ENCODE measurements at regions not wholly inside any gene's neighbourhood (a gene's known extent, or its start where the extent isn't known, plus 50 kb on each side); places are given as distances from the start of the nearest gene placed in this dataset.

- Mint-ChIP-seq H3K4me1 (peaks cover 20% of the 10 kb centered on the region), H3K27me3 (ENCODE audit: insufficient read depth, low read depth, poor library complexity) (peaks cover 10% of the 10 kb centered on the region), H3K36me3 (ENCODE audit: low read depth) (no peaks in the 10 kb centered on the region), H3K27ac (no peak overlapping the region), H3K4me3 (no peak overlapping the region), H3K9me3 (no peaks in the 10 kb centered on the region)
- ATAC-seq (no peak), DNase-seq (ENCODE audit: low spot score) (no peak)
- no peaks in the 10 kb centered on the region for H3K9me2 ChIP-seq (ENCODE audit: insufficient read depth)
- H3K4me2 ChIP-seq, result no peak overlapping the region
- H3K36me3 ChIP-seq (ENCODE audit: insufficient read depth), result no peaks in the 10 kb centered on the region
- H3F3A ChIP-seq (replicated peaks; ENCODE audit: low read depth), result no peaks in the 10 kb centered on the region
- H2AFZ ChIP-seq, result no peak overlapping the region
- H3K27me3 ChIP-seq (ENCODE audit: insufficient read depth), result no peaks in the 10 kb centered on the region
- H3K4me3 ChIP-seq, result no peak overlapping the region
- H3K27ac ChIP-seq (ENCODE audit: low read depth), result no peak overlapping the region
- H3K4me1 ChIP-seq (ENCODE audit: insufficient read depth), result no peaks in the 10 kb centered on the region
- TF ChIP-seq EZH2phosphoT487 (IDR thresholded peaks at IDR 0.05; ENCODE audit: unreplicated experiment), result no peak
- TF ChIP-seq EZH2 (IDR thresholded peaks at IDR 0.05; ENCODE audit: low read depth, unreplicated experiment), result no peak
- no peak for TF ChIP-seq CREB1 (CRISPR knock-in tag; IDR thresholded peaks at IDR 0.05; ENCODE audit: low read depth)
- no peak for TF ChIP-seq JUNB (IDR thresholded peaks at IDR 0.05; ENCODE audit: unreplicated experiment)
- no peak for TF ChIP-seq ZNF331 (CRISPR knock-in tag; IDR thresholded peaks at IDR 0.05; ENCODE audit: low read depth)
- TF ChIP-seq POLR2AphosphoS5 (IDR thresholded peaks at IDR 0.05; ENCODE audit: low read depth), result no peak
- TF ChIP-seq, protein P1, sequence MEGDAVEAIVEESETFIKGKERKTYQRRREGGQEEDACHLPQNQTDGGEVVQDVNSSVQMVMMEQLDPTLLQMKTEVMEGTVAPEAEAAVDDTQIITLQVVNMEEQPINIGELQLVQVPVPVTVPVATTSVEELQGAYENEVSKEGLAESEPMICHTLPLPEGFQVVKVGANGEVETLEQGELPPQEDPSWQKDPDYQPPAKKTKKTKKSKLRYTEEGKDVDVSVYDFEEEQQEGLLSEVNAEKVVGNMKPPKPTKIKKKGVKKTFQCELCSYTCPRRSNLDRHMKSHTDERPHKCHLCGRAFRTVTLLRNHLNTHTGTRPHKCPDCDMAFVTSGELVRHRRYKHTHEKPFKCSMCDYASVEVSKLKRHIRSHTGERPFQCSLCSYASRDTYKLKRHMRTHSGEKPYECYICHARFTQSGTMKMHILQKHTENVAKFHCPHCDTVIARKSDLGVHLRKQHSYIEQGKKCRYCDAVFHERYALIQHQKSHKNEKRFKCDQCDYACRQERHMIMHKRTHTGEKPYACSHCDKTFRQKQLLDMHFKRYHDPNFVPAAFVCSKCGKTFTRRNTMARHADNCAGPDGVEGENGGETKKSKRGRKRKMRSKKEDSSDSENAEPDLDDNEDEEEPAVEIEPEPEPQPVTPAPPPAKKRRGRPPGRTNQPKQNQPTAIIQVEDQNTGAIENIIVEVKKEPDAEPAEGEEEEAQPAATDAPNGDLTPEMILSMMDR (conservative IDR thresholded peaks at IDR 0.05; ENCODE audit: low read depth in 2 of 2), result no peak
- no peak for TF ChIP-seq NANOG (IDR thresholded peaks at IDR 0.05; ENCODE audit: borderline replicate concordance)
- TF ChIP-seq, protein P2, sequence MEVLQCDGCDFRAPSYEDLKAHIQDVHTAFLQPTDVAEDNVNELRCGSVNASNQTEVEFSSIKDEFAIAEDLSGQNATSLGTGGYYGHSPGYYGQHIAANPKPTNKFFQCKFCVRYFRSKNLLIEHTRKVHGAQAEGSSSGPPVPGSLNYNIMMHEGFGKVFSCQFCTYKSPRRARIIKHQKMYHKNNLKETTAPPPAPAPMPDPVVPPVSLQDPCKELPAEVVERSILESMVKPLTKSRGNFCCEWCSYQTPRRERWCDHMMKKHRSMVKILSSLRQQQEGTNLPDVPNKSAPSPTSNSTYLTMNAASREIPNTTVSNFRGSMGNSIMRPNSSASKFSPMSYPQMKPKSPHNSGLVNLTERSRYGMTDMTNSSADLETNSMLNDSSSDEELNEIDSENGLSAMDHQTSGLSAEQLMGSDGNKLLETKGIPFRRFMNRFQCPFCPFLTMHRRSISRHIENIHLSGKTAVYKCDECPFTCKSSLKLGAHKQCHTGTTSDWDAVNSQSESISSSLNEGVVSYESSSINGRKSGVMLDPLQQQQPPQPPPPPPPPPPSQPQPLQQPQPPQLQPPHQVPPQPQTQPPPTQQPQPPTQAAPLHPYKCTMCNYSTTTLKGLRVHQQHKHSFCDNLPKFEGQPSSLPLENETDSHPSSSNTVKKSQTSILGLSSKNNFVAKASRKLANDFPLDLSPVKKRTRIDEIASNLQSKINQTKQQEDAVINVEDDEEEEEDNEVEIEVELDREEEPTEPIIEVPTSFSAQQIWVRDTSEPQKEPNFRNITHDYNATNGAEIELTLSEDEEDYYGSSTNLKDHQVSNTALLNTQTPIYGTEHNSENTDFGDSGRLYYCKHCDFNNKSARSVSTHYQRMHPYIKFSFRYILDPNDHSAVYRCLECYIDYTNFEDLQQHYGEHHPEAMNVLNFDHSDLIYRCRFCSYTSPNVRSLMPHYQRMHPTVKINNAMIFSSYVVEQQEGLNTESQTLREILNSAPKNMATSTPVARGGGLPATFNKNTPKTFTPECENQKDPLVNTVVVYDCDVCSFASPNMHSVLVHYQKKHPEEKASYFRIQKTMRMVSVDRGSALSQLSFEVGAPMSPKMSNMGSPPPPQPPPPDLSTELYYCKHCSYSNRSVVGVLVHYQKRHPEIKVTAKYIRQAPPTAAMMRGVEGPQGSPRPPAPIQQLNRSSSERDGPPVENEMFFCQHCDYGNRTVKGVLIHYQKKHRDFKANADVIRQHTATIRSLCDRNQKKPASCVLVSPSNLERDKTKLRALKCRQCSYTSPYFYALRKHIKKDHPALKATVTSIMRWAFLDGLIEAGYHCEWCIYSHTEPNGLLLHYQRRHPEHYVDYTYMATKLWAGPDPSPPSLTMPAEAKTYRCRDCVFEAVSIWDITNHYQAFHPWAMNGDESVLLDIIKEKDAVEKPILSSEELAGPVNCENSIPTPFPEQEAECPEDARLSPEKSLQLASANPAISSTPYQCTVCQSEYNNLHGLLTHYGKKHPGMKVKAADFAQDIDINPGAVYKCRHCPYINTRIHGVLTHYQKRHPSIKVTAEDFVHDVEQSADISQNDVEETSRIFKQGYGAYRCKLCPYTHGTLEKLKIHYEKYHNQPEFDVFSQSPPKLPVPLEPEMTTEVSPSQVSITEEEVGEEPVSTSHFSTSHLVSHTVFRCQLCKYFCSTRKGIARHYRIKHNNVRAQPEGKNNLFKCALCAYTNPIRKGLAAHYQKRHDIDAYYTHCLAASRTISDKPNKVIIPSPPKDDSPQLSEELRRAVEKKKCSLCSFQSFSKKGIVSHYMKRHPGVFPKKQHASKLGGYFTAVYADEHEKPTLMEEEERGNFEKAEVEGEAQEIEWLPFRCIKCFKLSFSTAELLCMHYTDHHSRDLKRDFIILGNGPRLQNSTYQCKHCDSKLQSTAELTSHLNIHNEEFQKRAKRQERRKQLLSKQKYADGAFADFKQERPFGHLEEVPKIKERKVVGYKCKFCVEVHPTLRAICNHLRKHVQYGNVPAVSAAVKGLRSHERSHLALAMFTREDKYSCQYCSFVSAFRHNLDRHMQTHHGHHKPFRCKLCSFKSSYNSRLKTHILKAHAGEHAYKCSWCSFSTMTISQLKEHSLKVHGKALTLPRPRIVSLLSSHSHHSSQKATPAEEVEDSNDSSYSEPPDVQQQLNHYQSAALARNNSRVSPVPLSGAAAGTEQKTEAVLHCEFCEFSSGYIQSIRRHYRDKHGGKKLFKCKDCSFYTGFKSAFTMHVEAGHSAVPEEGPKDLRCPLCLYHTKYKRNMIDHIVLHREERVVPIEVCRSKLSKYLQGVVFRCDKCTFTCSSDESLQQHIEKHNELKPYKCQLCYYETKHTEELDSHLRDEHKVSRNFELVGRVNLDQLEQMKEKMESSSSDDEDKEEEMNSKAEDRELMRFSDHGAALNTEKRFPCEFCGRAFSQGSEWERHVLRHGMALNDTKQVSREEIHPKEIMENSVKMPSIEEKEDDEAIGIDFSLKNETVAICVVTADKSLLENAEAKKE (CRISPR knock-in tag; IDR thresholded peaks at IDR 0.05), result no peak
- TF ChIP-seq, protein P3, sequence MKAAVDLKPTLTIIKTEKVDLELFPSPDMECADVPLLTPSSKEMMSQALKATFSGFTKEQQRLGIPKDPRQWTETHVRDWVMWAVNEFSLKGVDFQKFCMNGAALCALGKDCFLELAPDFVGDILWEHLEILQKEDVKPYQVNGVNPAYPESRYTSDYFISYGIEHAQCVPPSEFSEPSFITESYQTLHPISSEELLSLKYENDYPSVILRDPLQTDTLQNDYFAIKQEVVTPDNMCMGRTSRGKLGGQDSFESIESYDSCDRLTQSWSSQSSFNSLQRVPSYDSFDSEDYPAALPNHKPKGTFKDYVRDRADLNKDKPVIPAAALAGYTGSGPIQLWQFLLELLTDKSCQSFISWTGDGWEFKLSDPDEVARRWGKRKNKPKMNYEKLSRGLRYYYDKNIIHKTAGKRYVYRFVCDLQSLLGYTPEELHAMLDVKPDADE (IDR thresholded peaks at IDR 0.05), result no peak
- no peak for TF ChIP-seq ZNF114 (CRISPR knock-in tag; IDR thresholded peaks at IDR 0.05)
- no peak for TF ChIP-seq STAT1 (IDR thresholded peaks at IDR 0.05; ENCODE audit: unreplicated experiment)
- TF ChIP-seq REST (IDR thresholded peaks at IDR 0.05; ENCODE audit: unreplicated experiment), result no peak
- peaks cover 24% of the 10 kb centered on the region for H3K79me2 ChIP-seq (replicated peaks; ENCODE audit: insufficient read depth)
- H4K20me1 ChIP-seq (replicated peaks; ENCODE audit: insufficient read depth), result peaks cover 4% of the 10 kb centered on the region; the same call in 1 of the 2 replicates
Measured at GRCh38 chr6:138586638-138587037, 87.3 kb upstream of the NHSL1 start.

Measured in GM23338 (cell line).